Fibroblast of mammary gland (primary cell): ENCODE measurements at regions not wholly inside any gene's neighbourhood (a gene's known extent, or its start where the extent isn't known, plus 50 kb on each side); places are given as distances from the start of the nearest gene placed in this dataset.
"Not testable (repeated sequence)": the region's sequence is repeated elsewhere in the genome, so short reads cannot be mapped to it uniquely, and the experiment has no call there.

ENCODE experiments used
- DNase-seq: peaks from one replicate; pipeline ENCODE4 v3.0.0-alpha.2; 2010; ENCODE audit warnings: low read depth
- H3K4me3 ChIP-seq: 2 replicates; pipeline ENCODE4 v1.5.1; 2011; ENCODE audit warnings: low read depth, mild to moderate bottlenecking, low read length, moderate library complexity; ENCODE audit not compliant: control insufficient read depth
- CTCF ChIP-seq: conservative IDR thresholded peaks from 2 replicates; pipeline ENCODE4 v1.5.1; 2011; ENCODE audit warnings: low read depth, low read length, inconsistent platforms; ENCODE audit not compliant: control insufficient read depth, insufficient read depth

GRCh38 chr17:22277595-22277994, 585.3 kb downstream of the KCNJ18 start:
- no peak for TF ChIP-seq CTCF
- no peak overlapping the region for H3K4me3 ChIP-seq
- DNase-seq: no peak

GRCh38 chr17:22278302-22279275, 586.3 kb downstream of the KCNJ18 start:
- DNase-seq: no peak
- no peak for TF ChIP-seq CTCF
- H3K4me3 ChIP-seq: no peak overlapping the region

- no peak for DNase-seq
- no peak for TF ChIP-seq CTCF
- no peak overlapping the region for H3K4me3 ChIP-seq
These were observed 594.2 kb downstream of the KCNJ18 start for GRCh38 chr17:22286337-22287041.

- not testable (repeated sequence) for DNase-seq, H3K4me3 ChIP-seq
These were observed 606.2 kb downstream of the KCNJ18 start for GRCh38 chr17:22298484-22298951.

- TF ChIP-seq CTCF: no peak
- no peak overlapping the region for H3K4me3 ChIP-seq
- no peak for DNase-seq
These were observed 607.9 kb downstream of the KCNJ18 start for GRCh38 chr17:22300177-22300576.

GRCh38 chr17:22300731-22301352, 608.5 kb downstream of the KCNJ18 start:
- H3K4me3 ChIP-seq: no peak overlapping the region
- peak; percentile 0 for DNase-seq
- no peak for TF ChIP-seq CTCF
